ENCODE measurements at regions not wholly inside any gene's neighbourhood (a gene's known extent, or its start where the extent isn't known, plus 50 kb on each side); places are given as distances from the start of the nearest gene placed in this dataset.

DNA sequence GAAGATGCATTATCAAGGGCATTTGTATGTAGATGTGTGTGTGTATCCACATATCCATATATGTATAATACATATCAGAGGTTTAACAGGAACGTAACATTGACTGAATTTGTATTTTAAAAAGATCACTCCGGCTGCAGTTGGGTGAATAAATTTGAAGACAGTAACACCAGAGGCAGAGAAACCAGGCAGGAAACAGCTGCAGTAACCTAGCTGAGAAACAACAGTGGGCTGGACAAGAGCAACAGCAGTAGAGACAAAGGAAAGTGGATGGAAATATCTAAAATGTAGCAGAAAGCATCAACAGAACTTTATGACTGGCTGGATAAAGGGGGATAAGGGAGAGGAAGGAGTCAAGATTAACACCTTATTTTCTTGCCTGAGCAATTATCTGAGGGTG is 68.3 kb upstream of the SETMAR start:
- TF ChIP-seq, protein P1, sequence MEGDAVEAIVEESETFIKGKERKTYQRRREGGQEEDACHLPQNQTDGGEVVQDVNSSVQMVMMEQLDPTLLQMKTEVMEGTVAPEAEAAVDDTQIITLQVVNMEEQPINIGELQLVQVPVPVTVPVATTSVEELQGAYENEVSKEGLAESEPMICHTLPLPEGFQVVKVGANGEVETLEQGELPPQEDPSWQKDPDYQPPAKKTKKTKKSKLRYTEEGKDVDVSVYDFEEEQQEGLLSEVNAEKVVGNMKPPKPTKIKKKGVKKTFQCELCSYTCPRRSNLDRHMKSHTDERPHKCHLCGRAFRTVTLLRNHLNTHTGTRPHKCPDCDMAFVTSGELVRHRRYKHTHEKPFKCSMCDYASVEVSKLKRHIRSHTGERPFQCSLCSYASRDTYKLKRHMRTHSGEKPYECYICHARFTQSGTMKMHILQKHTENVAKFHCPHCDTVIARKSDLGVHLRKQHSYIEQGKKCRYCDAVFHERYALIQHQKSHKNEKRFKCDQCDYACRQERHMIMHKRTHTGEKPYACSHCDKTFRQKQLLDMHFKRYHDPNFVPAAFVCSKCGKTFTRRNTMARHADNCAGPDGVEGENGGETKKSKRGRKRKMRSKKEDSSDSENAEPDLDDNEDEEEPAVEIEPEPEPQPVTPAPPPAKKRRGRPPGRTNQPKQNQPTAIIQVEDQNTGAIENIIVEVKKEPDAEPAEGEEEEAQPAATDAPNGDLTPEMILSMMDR (IDR thresholded peaks at IDR 0.05) = no peak
- TF ChIP-seq NR3C1 (IDR thresholded peaks at IDR 0.05) = no peak

Measured in A549 (cell line).